Omental fat pad (tissue), 3 donors: ENCODE measurements at regions not wholly inside any gene's neighbourhood (a gene's known extent, or its start where the extent isn't known, plus 50 kb on each side); places are given as distances from the start of the nearest gene placed in this dataset.

Experiments
- ATAC-seq: fragments of 150-250 bp; one replicate; pipeline ENCODE4 v1.9.1; 2016; ENCODE audit warnings: mild to moderate bottlenecking, moderate library complexity; ENCODE audit not compliant: low FRiP score
- DNase-seq: peaks from one replicate; pipeline ENCODE4 v3.0.0-alpha.2; 2019; ENCODE audit warnings: low spot score
- CTCF ChIP-seq, 3 donors: fragments of 450-650 bp; IDR thresholded peaks; one replicate each; pipeline ENCODE4 v1.5.1; 2016 to 2017; ENCODE audit warnings: antibody characterized with exemption in 3 of 3, mild to moderate bottlenecking in 3 of 3, moderate library complexity in 2 of 3

DNA sequence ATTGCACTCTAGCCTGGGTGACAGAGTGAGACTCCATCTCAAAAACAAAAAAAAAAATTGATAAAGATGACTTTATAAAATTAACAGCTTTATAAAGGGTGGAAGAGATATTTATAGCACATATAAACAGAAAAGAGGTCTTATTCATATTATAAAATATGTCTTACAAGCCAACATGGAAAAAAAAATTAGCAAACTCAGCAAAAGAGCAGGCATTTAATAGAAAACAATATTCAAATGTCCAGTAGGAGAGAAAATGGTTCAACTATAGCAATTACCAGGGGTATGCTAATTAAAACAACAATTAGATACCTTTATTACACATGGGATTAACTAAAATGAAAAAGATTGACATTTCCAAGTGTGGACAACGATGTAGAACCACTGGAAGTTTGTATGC, 929.1 kb downstream of the REEP3 start:
- ATAC-seq (no peak), DNase-seq (no peak)
- no peak for TF ChIP-seq CTCF (IDR thresholded peaks at IDR 0.05)

DNA sequence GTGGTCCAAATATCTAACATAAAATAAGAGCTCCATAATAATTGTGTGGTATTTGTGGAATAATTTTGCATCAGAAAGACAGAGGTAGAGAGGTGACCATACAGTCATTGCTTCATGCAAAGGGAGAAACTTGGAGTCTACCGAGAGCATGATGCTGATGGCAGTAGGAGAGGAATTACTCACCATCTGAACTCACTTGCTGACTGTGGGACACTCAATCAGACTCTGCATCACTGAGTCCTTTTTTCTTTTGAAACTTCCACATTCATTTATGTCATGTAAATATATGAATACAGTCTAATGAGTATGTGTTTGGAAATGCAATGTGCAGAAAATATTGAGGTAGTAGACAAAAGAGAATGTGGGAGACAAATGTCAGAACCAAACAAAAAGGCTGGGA, 933.8 kb downstream of the REEP3 start:
- ATAC-seq = no peak
- TF ChIP-seq CTCF (IDR thresholded peaks at IDR 0.05) = no peak
- DNase-seq = no peak

- TF ChIP-seq CTCF (IDR thresholded peaks at IDR 0.05) = no peak
- DNase-seq = no peak
- ATAC-seq = no peak
Measured at GRCh38 chr10:64458306-64458705, 937.1 kb downstream of the REEP3 start.

DNA sequence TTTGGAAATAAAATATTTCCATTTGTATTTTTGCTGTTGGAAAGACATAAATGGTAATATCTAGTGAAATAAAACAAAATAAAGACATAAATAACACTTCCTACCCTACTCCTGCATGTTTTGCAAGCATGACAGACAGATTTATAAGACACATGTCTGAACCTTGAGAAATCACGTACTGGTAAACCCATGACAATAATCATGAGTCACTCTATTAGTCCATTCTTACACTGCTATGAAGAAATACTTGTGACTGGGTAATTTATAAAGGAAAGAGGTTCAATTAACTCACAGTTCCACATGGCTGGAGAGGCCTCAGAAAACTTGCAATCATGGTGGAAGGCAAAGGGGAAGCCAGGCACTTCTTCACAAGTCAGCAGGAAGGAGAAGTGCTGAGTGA, 942.2 kb downstream of the REEP3 start:
- TF ChIP-seq CTCF (IDR thresholded peaks at IDR 0.05) = no peak
- no peak for DNase-seq
- no peak for ATAC-seq

DNA sequence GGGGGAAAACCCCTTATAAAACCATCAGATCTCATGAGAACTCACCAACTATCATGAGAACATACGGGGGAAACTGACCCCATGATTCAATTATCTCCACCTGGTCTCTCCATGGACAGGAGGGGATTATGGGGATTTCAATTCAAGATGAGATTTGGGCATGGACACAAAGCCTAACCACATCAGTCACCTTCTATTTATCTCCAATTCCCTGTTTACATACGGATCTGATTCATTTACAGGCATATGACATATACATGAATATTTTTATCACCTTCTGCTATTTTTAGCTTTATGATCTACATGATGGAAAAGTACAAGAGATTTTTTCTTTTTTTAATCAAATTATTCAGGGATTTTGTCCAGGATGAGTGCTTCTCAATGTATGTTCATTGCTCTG, 944.5 kb downstream of the REEP3 start:
- DNase-seq = no peak
- ATAC-seq = no peak
- TF ChIP-seq CTCF (IDR thresholded peaks at IDR 0.05) = no peak

- no peak for DNase-seq
- TF ChIP-seq CTCF (IDR thresholded peaks at IDR 0.05) = no peak
- no peak for ATAC-seq
Measured at GRCh38 chr10:64468219-64468618, 947.0 kb downstream of the REEP3 start.

- ATAC-seq (no peak), DNase-seq (no peak)
- no peak for TF ChIP-seq CTCF (IDR thresholded peaks at IDR 0.05)
Measured at GRCh38 chr10:64476506-64476905, 955.3 kb downstream of the REEP3 start.
